HG03571 (cell line): ENCODE measurements at regions not wholly inside any gene's neighbourhood (a gene's known extent, or its start where the extent isn't known, plus 50 kb on each side); places are given as distances from the start of the nearest gene placed in this dataset.

Experiments
- ATAC-seq: cut with Tn5 transposase; IDR thresholded peaks from one replicate; pipeline ENCODE4 v1.9.1; 2021; ENCODE audit not compliant: unreplicated experiment

- ATAC-seq = no peak
Observed at GRCh38 chr10:117946525-117947070, 100.1 kb downstream of the RAB11FIP2 start.

- ATAC-seq = no peak
Observed at GRCh38 chr10:117948493-117948892, 98.2 kb downstream of the RAB11FIP2 start.

- ATAC-seq = no peak
Observed at GRCh38 chr10:117950408-117950807, 96.3 kb downstream of the RAB11FIP2 start.
